HFFc6 (cell line): ENCODE measurements at regions not wholly inside any gene's neighbourhood (a gene's known extent, or its start where the extent isn't known, plus 50 kb on each side); places are given as distances from the start of the nearest gene placed in this dataset.

Experiments
- DNase-seq: peaks from one replicate; pipeline ENCODE4 v3.0.0-alpha.2; 2018
- H3K27ac Mint-ChIP-seq: 2 replicates; pipeline ENCODE4 v1.8.0; 2020; ENCODE audit warnings: mild to moderate bottlenecking, mixed read lengths
- H3K27me3 Mint-ChIP-seq: 2 replicates; pipeline ENCODE4 v1.8.0; 2021; ENCODE audit warnings: mild to moderate bottlenecking, moderate library complexity, mixed read lengths; ENCODE audit not compliant: insufficient read depth
- H3K36me3 Mint-ChIP-seq: 2 replicates; pipeline ENCODE4 v1.8.0; 2021; ENCODE audit warnings: low read depth, mixed read lengths
- H3K4me1 Mint-ChIP-seq: 2 replicates; pipeline ENCODE4 v1.8.0; 2020; ENCODE audit warnings: low read depth, mixed read lengths
- H3K4me3 Mint-ChIP-seq: 2 replicates; pipeline ENCODE4 v1.8.0; 2020; ENCODE audit warnings: mild to moderate bottlenecking, moderate library complexity, mixed read lengths
- H3K9me3 Mint-ChIP-seq: 2 replicates; pipeline ENCODE4 v1.8.0; 2020; ENCODE audit warnings: mild to moderate bottlenecking, mixed read lengths
- TF ChIP-seq, protein P1 (sequence below): fragments of 200-600 bp; sonication (generic); IDR thresholded peaks from 2 replicates; pipeline ENCODE4 v1.5.0; 2021; ENCODE audit warnings: antibody characterized with exemption, mild to moderate bottlenecking

DNA sequence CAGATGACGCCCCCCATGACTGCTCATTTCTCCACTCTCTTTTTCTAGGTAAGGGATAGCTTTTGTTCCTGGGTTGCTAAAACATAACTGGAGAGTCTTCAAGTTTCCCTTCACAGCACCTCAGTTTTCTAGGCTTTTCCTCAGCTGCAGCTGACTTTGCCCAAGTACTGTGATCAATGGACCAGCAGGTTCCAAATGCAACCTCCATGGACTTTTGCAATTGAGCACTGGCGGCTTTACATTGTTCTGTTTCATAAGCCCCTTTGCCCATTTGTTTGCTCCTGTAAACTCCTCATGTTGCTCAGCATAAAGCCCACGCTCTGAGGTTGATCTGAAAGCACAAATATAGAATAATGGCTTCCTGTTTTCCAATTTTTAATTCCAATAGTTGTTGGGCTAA is 291.6 kb downstream of the IRS1 start:
- no peaks in the 10 kb centered on the region for H3K4me1 Mint-ChIP-seq
- no peak for DNase-seq
- no peaks in the 10 kb centered on the region for H3K27me3 Mint-ChIP-seq
- H3K36me3 Mint-ChIP-seq = no peaks in the 10 kb centered on the region
- TF ChIP-seq, protein P1, sequence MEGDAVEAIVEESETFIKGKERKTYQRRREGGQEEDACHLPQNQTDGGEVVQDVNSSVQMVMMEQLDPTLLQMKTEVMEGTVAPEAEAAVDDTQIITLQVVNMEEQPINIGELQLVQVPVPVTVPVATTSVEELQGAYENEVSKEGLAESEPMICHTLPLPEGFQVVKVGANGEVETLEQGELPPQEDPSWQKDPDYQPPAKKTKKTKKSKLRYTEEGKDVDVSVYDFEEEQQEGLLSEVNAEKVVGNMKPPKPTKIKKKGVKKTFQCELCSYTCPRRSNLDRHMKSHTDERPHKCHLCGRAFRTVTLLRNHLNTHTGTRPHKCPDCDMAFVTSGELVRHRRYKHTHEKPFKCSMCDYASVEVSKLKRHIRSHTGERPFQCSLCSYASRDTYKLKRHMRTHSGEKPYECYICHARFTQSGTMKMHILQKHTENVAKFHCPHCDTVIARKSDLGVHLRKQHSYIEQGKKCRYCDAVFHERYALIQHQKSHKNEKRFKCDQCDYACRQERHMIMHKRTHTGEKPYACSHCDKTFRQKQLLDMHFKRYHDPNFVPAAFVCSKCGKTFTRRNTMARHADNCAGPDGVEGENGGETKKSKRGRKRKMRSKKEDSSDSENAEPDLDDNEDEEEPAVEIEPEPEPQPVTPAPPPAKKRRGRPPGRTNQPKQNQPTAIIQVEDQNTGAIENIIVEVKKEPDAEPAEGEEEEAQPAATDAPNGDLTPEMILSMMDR = no peak
- H3K27ac Mint-ChIP-seq = no peak overlapping the region
- H3K9me3 Mint-ChIP-seq = no peaks in the 10 kb centered on the region
- no peak overlapping the region for H3K4me3 Mint-ChIP-seq

DNA sequence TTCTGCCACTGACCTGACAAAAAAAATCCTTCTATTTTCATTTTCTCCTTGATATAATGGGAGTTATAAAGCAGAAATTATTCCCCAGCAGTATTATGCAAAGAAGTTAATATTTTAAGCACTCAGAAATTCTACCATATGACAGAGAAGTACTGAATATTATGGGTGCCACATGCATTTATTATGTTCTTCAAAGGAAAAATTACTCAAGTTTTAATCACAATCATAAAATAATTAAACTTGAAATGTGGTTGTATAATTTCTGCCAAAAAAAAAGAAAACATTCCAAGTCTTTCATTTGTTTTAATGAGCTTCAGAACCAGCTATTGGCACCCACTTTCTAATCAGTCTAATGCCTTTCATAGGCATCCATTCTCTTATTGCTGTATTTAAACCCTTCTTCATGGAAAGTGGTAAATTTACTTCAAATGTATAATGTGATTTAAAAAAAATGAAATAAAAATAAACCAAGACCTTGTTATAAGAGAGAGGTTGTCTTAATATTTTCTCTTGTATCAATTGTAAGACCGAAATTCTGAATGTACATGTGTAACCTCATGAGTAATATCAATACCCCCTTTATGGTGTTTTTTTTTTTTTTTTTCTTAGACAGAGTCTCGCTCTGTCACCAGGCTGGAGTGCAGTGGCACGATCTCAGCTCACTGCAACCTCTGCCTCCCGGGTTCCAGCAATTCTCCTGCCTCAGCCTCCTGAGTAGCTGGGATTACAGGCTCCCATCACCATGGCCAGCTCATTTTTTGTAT is 302.3 kb downstream of the IRS1 start:
- H3K4me1 Mint-ChIP-seq = no peaks in the 10 kb centered on the region
- DNase-seq = no peak
- TF ChIP-seq, protein P1 = no peak
- no peak overlapping the region for H3K27ac Mint-ChIP-seq
- H3K27me3 Mint-ChIP-seq = no peaks in the 10 kb centered on the region
- peaks cover 20% of the 10 kb centered on the region for H3K36me3 Mint-ChIP-seq
- no peak overlapping the region for H3K4me3 Mint-ChIP-seq
- peaks cover 11% of the 10 kb centered on the region for H3K9me3 Mint-ChIP-seq

DNA sequence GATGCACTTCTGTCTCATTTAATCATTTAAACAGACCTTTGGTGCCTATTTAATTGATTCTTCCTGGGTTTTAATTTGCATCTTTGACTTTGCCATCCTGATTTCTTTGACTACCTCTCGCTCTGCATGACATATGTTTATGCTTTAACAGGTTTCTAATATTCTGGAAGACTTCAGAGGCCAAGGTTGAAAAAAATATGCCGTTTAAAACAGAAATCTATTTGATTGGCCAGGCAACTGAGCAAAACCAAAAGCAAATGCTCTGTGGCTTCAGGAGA is 303.4 kb downstream of the IRS1 start:
- DNase-seq = no peak
- Mint-ChIP-seq H3K9me3 (peaks cover 8% of the 10 kb centered on the region; the same call in 1 of the 2 replicates), H3K27ac (no peak overlapping the region), H3K4me1 (no peaks in the 10 kb centered on the region; the same call in 1 of the 2 replicates), H3K36me3 (peaks cover 12% of the 10 kb centered on the region), H3K27me3 (no peaks in the 10 kb centered on the region), H3K4me3 (no peak overlapping the region)
- TF ChIP-seq, protein P1 = no peak

DNA sequence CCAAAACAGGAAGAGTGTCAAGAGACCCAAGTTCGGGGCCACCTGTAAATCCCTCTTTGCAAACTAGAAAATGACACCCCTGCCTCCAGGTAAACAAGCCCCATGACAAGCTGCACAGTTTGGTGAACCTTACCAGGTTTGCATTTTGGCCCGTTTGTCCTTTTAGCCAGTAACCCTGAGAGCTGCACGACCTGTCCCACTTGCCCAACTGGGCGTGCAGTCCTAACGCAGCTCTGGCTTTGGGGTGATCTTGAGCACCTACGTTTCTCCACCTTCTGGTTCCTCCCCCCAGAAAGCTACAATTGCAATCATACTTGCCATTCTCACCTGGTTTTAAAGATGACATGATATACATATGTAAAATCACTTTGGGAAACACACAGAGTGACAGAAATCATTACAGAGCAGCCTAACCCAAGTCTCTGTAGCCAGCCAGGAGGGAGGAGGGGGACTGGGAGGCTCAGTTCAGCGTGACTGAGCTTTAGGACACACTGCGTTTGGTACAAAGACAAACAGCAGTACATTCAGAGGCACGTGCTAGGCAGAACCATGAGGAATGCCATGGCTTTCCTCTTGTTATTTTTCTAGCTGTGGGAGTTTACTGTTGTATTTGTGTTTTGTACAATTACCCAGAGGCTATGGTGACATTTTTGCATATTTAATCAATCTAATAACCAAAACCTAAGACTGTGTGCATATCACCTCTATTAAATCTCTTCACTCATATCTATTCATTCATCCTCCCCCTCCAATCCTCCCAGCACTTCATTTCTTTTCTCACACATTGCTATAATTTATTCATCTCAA is 304.0 kb downstream of the IRS1 start:
- H3K27ac Mint-ChIP-seq = no peak overlapping the region
- TF ChIP-seq, protein P1 = no peak

DNA sequence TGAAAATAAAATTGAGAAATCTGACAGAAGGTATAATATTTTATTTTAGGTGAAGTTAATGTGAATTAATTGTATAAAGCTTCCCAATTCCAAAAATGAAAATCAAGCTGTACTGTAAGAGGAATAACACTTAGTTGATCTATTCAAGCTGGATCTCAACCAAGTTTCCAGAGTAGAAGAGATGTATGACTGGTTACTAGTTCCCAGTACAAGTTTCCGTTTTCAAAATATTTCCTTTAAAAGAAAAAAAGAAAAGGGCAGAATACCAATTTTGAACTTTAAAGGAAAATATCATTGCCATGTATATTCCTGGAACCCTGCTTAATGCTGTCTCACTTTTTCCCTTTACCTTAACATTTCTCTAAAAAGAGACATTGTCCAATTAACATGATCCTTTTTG is 308.5 kb downstream of the IRS1 start:
- Mint-ChIP-seq H3K36me3 (peaks cover 5% of the 10 kb centered on the region; the same call in 1 of the 2 replicates), H3K4me3 (no peak overlapping the region), H3K9me3 (no peaks in the 10 kb centered on the region), H3K27ac (no peak overlapping the region), H3K27me3 (no peaks in the 10 kb centered on the region), H3K4me1 (peaks cover 25% of the 10 kb centered on the region)
- TF ChIP-seq, protein P1 = no peak
- no peak for DNase-seq

More for the DNA sequence above, 304.0 kb downstream of the IRS1 start:
- DNase-seq = no peak
- H3K9me3 Mint-ChIP-seq = peaks cover 6% of the 10 kb centered on the region; the same call in 1 of the 2 replicates
- peaks cover under 1% of the 10 kb centered on the region for H3K4me1 Mint-ChIP-seq
- no peaks in the 10 kb centered on the region for H3K27me3 Mint-ChIP-seq
- H3K36me3 Mint-ChIP-seq = peaks cover 7% of the 10 kb centered on the region
- H3K4me3 Mint-ChIP-seq = no peak overlapping the region
